ENCODE measurements at regions not wholly inside any gene's neighbourhood (a gene's known extent, or its start where the extent isn't known, plus 50 kb on each side); places are given as distances from the start of the nearest gene placed in this dataset.

GRCh38 chr13:111549464-111549863 lies 229.0 kb downstream of the TEX29 start:
- Histone ChIP-seq H3K27ac (ENCODE audit: insufficient read length, low read depth, low read length) (no peak overlapping the region), H2BK12ac (ENCODE audit: insufficient read length, low read depth, low read length) (no peak overlapping the region), H2BK20ac (ENCODE audit: low read depth, low read length, poor library complexity, severe bottlenecking) (no peak overlapping the region), H2AFZ (ENCODE audit: low read length) (no peak overlapping the region), H4K5ac (ENCODE audit: insufficient read length, low read depth, low read length) (no peak overlapping the region), H4K8ac (replicated peaks; ENCODE audit: insufficient read length, low read depth, low read length) (no peak overlapping the region), H3K27me3 (ENCODE audit: insufficient read depth, low read length) (no peaks in the 10 kb centered on the region), H3K23ac (ENCODE audit: insufficient read length, low read depth, low read length) (no peak overlapping the region), H2BK120ac (ENCODE audit: low read depth, low read length, poor library complexity, severe bottlenecking) (no peak overlapping the region), H4K91ac (ENCODE audit: insufficient read length, low read depth, low read length) (no peak overlapping the region), H3K4me2 (ENCODE audit: insufficient read depth, insufficient read length, low read length) (no peak overlapping the region), H3K79me1 (ENCODE audit: insufficient read depth, low read depth, low read length, poor library complexity, severe bottlenecking) (no peaks in the 10 kb centered on the region), H3K18ac (ENCODE audit: insufficient read length, low read depth, low read length) (no peak overlapping the region), H3K14ac (ENCODE audit: insufficient read depth, low read length) (no peak overlapping the region), H3K9ac (ENCODE audit: extremely low read depth, insufficient read length, low read length) (no peak overlapping the region), H3K23me2 (ENCODE audit: insufficient read length, low read depth, low read length, poor library complexity, severe bottlenecking) (no peaks in the 10 kb centered on the region), H3K79me2 (ENCODE audit: insufficient read depth, low read length) (no peaks in the 10 kb centered on the region), H3K9me3 (ENCODE audit: control insufficient read depth, low read depth, low read length) (no peaks in the 10 kb centered on the region), H3K4me1 (ENCODE audit: insufficient read depth, low read length) (no peaks in the 10 kb centered on the region), H2AK5ac (ENCODE audit: insufficient read length, low read length) (no peak overlapping the region), H3K56ac (ENCODE audit: insufficient read length, low read depth, low read length) (no peak overlapping the region), H3K4ac (ENCODE audit: low read depth, low read length) (no peak overlapping the region), H4K20me1 (ENCODE audit: control insufficient read depth, insufficient read depth, insufficient read length) (no peaks in the 10 kb centered on the region), H2BK5ac (ENCODE audit: insufficient read length, low read length) (no peak overlapping the region), H2BK15ac (ENCODE audit: low read depth, low read length) (no peak overlapping the region), H3T11ph (ENCODE audit: low read length) (no peak overlapping the region)
- no peaks in the 10 kb centered on the region for H3K36me3 Mint-ChIP-seq (ENCODE audit: insufficient read depth in 1 of 3, low read depth in 3 of 3)
- H3K4me3 Mint-ChIP-seq = no peak overlapping the region
- peak overlapping the region in 1 of 3 experiments; percentile 83; a peak in 1 of 7 replicates for H3K27ac Mint-ChIP-seq
- H3K27me3 Mint-ChIP-seq (ENCODE audit: low read depth) = peaks cover 19% of the 10 kb centered on the region
- no peaks in the 10 kb centered on the region; a peak in 1 of 4 replicates for H3K4me1 Mint-ChIP-seq
- no peak for DNase-seq
- H3K9me3 Mint-ChIP-seq = no peaks in the 10 kb centered on the region; a peak in 1 of 5 replicates
- no peak for TF ChIP-seq CTCF (conservative IDR thresholded peaks at IDR 0.05)
- no CpG with 5 or more reads among the region's 2 CpGs for WGBS (ENCODE audit: extremely low coverage, insufficient read length, low lambda C conversion rate)
